Kidney tubule cell (primary cell): ENCODE measurements at regions not wholly inside any gene's neighbourhood (a gene's known extent, or its start where the extent isn't known, plus 50 kb on each side); places are given as distances from the start of the nearest gene placed in this dataset.

Experiments
- DNase-seq: peaks from one replicate; pipeline ENCODE4 v3.0.0-alpha.2; 2018; ENCODE audit warnings: low spot score

DNA sequence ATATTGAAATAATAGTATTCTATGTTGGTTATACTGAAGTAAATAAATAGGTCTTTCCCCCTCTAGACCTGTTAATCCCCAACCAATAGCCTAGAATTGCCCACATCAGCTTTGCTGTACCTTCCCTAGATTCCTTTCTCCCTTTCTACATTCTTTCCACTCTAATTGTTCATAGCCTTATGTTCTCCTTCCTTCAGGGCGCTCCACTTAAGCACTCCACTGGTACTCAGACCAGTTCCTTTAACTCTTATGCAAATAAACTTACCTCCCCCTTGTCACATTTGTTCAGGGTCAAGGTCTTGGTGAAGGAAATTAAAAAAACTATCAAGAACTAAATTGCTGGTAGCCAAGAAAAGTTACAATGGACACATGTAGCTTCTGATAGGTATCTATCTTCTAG is 294.8 kb downstream of the UTP18 start:
- no peak for DNase-seq

DNA sequence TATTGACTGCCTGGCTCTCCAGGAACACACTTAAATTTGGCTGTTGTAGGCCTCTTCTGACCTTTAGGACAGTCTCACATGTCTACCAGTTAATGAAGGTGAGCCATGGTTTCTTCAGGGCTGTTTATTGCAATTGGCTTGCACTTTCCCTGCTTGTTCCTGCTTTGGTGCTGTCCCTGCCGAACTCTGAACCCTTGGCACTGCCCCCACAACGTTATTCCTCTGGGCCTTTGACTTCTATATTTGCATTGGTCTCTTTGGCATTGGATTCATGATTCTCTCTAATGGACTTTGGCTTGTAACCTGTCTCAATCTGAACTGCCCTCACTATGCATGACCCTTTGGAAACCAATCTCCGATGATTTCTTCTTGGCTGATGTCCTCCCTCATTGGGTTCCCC is 299.4 kb downstream of the UTP18 start:
- DNase-seq = no peak

DNA sequence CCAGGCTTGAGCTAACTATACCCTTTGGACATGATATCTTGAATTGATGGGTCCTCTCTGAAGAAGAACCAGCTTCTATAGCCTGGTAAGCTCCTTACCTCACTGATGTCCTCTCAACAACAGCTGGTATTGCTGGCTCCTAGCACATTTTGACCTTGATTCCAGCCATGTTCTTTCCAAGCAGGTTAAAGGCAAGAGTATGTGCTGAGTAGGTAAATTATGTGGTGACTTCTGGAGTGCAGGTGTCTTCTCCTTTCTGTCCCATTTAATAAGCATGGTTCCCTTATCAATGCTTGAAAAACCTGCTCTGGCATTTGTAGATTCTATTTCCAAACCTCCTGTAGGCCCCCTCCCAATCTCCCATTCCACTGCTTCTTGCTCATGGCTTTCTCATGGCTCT is 300.1 kb downstream of the UTP18 start:
- no peak for DNase-seq

DNA sequence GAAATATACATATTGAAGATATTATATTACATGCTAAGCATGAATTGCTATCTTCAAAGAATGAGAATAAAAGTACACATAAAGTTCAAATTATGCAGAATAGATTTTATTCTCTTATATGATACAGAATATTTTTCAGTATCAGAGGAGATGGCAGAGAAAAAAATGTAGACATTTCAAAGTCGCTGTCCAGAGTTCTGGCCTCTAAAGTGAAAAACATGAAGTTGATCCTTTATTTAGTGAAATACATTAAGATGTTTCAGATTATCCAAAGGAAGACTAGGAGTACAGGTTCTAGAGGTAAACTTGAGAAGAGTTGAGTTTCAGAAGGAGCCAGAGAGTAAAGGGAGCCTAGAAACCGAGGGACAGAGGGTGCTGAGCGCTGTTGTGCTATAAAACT is 303.6 kb downstream of the UTP18 start:
- no peak for DNase-seq

DNA sequence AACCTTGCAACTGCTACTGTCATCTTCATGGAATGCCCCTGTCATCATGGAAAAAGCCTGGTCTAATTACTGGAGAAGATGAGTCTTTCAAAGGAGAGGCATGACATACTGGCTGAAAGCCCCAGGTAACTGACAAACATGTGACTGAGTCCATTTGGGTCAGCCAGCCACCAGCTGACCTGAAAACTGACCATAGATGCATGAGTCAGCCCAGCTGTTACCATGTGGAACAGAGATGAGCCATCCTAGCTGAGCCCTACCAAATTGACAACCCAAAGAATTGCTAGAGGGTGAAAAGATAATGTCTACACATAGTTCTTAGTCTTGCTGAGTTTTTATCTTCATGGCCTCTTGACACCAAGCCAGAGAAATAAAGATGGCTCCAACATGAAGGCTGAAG is 311.8 kb downstream of the UTP18 start:
- DNase-seq = peak; percentile 30
